ENCODE measurements at regions not wholly inside any gene's neighbourhood (a gene's known extent, or its start where the extent isn't known, plus 50 kb on each side); places are given as distances from the start of the nearest gene placed in this dataset.
"Not testable (repeated sequence)": the region's sequence is repeated elsewhere in the genome, so short reads cannot be mapped to it uniquely, and the experiment has no call there.

DNA sequence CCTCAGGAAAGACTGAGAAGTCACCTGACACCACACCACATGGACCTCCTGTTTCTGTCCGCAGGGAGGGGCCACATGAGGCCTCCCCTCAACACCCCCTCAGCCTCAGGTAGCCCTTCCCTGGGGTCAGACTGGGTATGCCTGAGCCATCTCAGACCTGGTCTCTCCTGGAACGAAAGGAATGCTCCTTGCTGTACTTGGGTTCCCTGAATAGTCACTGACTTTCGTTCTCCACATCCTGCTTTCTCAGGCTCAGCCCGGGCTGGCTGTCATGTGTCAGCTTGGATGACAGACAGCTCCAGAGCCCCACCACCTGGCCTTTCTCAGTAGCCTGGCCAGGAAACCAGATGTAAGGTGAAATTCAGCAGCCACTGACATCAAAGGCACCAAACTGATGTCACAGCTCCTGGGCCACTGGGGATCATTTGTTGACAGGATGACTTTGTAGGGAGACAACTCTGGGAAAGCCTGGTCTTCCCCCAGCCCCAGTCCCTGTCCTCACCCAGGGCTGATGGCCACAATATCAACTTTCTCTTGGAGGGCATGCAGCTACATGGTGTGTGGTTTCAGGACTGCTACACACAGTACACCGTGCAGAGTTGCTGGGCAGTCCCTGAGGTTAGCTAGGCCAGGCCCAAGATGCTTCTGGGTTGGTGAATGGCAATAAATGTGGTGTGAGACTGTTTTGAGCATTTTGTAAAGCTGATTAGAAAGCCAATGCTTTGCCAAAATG is 141.4 kb upstream of the MRPS22 start:
- no peak for DNase-seq

DNA sequence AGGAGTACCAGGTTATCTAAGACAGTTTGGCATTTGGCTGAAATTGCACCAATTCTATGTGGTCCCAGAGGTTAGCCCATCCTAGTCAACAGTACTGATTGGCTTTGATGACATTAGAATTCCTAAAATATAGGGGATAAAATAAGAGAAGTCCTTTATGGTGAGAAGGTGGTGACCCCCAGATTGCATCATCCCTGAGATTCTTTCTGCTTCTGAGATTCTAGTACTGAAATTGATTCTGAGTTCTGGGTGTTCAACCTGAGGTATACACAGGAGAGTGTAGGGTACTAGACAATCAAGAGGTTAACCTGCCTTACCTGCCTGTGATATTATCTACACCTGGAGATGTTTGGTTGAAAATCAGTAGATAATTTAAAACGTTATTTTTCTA is 140.9 kb upstream of the MRPS22 start:
- DNase-seq, result no peak

DNA sequence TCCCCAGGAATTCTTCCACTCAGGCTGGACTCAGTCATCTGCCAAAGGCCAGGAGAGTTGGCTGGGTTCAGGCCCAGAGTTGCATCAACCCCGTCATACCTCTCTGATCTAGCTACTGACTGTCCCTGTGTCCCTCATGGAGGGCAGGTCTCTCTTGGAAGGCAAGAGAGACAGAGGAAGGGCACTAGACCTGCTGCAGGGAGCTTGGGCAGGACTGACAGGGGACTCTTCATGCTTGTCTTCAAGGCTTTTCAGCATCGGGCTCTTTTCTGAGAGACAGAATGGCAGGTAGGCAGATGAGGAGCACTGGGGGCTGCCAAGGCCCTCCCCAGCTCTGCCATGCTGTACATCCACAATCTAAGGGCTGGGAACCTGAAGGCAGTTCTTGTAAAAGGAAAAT is 140.1 kb upstream of the MRPS22 start:
- DNase-seq, result no peak

DNA sequence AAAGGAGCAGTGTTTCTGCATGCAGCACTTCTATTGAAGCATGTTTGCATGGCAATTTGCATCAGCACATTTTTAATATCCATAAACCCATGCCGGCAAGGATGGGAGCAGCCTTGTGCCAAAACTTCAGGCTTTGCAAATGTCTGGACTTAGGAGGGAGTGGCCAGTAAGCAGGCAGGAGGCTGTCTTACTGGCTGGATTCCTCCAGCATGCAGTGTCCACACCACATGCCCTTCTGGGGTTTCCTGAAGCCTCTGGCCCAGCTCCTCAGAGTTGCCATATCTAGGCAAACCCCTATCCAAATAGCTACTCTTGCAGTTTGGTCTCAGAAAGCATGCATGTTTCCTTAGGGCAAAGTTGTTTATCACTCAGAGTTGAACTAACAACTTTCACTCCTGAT is 139.1 kb upstream of the MRPS22 start:
- no peak for DNase-seq

DNA sequence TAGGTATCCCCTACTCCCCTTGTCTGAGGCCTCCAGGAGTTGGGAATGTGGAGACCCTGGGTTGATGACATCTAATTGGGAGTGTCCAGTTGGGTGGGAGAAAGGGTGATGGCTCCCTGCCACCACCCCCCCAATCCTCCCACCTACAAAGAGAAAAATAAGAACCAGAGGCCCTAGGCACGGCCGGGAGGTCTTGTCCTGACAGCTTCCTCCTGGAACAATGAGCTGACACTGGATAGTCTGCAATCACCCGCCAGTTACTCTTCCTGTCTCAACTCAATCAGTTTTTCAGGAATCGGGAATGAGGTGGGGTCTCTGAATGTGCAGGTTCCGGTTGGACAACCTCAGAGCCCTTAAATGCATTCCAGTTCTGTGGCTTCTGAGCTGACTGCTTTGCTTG is 129.9 kb upstream of the MRPS22 start:
- no peak for DNase-seq

DNA sequence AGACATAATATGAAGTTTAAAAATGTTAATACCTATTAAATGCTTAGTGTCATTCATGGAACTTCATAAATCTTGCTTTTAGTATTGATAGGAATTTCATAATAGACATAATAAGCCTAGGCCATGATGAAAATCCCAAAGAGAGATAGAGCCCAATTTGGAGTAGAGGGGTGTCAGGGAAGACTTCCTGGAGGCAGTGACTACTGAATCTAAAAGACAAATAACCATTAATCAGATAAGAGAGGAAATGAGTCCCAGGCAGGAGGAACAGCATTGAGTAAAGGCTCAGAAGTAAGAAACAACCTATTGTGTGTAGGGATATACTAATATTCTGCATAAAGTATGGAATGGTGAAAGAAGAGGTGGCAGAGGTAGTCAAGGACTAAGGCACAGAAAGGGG is 126.9 kb upstream of the MRPS22 start:
- DNase-seq, result no peak

DNA sequence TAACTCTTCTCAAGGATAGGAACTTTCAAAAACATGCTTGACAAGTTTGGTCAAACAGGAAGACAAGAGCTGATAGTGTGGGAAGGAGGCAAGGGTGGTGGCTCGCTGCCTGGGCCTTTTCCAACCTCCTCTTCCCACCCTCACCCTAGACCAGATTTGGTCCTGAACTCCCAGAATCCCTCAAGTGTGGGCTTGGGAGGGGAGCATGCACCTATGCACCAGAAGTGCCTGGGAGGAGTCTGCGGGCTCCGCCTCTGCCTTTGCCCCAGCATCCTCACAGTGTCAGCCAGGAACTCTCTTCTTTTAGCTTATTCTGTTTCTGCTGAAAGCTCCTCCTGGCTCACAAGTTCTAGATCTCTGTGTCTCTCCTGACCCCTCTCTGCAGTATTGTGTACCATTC is 126.2 kb upstream of the MRPS22 start:
- no peak for DNase-seq

DNA sequence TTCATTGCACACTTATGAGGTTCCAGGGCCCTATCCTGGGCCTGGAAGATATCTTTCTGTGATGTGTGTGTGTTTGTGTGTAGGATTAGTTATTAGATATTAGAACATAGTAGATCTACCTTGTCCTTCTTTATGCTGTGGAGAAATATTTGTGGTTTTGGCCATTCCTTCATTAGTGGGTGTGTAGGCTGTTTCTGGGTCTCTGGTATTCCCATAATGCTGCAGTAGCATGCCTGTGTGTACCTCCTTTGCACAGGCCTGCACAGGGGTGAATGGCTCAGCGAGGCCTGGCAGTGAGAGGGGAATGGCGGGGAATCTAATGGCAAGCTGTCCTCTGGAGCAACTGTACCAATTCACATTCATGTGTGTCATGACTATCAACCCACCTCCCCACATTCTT is 125.8 kb upstream of the MRPS22 start:
- no peak for DNase-seq

DNA sequence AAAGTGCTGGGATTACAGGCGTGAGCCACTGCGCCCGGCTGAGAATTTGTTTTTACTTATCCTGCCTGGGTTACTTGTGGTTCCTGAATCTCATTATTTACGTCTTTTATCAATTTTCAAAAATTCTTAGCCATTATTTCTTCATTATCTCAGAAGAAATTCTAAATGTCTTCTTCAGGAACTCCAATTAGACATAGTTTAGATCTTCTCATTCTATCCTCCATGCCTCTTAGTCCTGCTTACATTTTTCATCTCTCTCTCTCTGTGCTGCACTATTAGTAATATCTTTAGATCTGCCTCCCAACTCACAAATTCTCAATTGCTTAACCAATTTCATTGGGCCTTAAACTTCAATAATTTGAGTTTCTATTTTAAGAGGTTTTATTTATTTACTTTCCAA is 124.4 kb upstream of the MRPS22 start:
- DNase-seq, result no peak

DNA sequence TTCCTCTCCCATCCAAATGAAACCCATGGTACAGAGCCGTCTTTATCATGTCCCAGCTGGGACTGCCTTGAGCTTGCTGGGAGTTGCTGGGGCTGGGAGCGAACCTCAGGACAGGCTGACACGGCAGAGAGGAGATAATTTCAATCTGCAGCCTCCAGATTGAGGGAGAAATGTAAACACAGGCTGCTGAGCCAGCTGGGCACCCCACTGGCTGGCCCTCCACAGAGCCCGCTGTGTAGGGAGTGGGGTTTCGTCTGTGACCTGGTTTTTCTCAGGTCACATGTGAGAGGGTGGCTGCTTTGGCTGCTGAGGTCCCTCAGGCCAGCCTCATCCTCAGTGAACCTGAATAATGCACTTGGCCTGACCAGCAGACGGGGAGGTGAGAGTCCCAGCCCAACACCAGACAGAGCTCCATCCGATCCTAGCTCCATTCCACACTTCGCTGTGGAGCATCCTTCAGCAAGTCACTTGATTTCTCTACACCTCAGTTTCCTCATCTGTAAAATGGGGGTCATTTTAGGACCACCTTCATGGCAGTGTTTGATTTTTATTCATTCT is 121.6 kb upstream of the MRPS22 start:
- no peak for DNase-seq

DNA sequence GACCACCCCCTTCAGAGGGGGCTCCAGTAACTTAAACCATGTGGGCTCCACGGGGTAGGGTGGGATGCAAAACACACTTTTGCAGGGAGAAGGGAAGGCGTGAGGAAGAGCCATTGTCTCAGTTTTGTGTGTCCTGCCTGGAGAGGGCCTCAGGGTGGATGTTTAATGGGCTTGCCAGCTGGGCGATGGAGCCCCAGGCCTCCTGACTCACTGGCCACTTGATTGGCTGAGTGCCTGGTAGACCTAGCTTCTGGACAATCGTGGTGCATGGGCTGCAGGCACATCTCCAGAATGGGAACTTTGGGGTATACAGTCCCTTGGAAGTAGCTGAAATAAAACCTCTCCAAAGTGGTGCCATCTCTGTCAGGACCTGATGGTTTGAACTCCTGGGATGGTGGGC is 118.3 kb upstream of the MRPS22 start:
- no peak for DNase-seq

DNA sequence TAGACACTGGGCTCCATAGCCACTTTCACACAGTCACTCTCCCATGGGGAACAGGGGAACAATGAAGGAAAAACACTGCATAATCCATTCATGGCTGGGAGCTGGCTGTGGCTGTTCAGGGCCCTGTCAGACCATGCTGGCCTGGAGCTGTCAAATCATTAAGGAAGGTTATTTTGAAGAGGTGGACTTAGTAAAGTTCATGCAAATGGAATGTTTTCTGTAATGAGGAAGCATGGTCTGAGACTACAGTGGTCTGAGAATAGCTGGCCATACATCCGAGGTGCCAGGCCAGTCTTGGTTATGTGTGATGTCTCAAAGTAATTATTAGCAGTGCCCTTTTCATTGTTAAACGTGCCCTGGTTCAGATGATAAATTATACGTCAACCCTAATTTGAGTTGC is 117.1 kb upstream of the MRPS22 start:
- no peak for DNase-seq

DNA sequence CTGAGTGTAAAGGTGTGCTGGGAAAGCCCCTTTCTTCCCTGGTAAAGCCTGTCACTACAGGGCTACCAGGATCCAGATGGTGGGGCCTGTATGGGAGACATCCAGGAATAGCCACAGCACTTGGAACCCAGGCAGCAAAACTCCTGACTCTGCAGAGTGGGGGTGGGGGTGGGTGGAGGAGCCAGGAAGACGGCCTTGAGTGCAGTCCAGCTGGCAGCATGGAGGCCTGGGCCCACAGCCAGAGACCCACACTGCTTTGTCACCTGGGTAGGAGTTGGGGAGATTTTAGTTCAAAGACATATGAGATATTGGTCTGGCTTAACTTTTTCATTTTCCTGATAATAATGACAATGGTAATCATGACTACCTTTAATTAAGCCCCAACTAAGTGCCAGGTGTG is 116.7 kb upstream of the MRPS22 start:
- DNase-seq, result no peak

DNA sequence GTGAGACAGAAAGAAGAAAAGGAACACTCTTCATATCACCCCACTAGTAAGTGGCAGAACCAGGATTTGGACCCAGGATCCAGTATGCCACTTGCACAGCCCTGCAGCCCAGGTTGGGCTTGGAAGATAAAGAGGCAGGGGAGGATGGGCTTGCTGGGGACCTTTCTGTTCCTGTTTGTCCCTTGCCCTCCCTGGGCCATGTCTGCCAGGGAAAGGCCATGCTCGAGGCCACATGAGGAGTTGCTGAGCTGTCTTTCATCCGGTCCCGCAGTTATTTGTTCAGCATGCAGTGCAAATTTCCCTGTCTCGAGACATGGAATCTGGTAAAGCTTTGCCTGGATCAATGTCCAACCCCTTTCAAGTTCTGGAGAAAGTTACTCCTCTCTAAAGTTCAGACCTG is 116.0 kb upstream of the MRPS22 start:
- DNase-seq, result no peak

DNA sequence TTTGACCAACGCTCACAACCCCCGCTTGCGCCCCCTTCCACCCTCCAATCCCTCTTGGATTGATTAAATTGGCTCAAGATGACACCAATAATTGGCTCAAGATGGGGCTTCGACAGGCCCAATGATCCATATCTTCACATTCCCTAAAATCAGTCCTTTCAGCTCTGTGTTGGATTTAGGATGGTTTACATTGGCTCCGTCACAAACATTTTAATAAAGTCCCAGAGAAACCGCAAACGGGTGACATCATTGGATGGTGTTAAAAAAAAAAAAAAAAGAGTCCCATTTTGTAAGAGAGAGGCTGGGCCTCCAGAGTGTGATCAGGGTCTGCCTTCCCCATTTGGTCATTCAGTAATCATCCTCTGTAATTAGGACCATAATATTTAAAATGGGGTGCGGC is 113.4 kb upstream of the MRPS22 start:
- no peak for DNase-seq

DNA sequence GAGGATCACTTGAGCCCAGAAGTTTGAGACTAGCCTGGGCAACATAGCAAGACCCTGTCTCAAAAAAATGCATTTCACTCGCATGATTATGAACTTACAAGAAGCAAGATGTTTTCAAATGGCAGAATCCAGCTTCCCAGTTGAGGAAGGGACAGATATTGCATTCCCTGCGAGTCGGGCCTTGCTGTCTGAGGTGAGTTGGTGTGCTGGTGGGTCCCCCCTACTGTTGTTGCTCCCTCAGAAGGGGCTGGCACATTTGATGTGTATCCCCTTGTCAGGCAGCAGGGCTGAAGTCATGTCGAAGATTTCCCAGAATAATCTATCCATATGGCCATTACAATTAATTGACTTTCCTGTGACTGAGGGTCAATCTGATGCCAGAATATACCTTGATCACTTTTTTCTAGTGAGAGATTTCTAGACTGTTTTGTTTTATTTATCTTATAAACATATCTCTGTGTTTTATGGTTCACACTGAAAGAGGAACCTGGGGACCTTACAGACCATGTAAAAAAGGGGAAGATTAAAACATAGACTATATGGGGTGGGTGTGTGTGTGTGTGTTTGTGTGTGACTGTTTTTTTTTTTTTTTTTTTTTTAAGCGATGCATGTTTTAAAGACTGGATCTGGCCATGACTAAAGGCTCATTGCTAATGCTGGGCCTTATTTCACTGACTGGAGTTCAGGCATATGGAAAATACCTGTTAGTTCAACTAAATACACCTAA is 112.1 kb upstream of the MRPS22 start:
- no peak for DNase-seq

DNA sequence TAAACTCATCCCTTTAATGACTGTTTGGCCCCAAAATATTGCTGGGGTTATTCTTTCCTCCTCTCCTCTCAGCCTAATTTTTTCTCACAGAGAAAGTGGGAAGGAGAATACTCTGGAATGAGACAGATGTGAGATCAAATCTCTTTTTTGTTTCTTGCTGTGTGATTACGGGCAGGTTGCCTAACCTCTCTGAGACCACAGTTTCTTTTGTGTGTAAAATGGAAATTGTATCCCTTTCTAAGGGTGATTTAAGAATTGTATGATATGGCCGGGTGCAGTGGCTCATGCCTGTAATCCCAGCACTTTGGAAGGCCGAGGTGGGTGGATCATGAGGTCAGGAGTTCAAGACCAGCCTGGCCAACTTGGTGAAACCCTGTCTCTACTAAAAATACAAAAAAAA is 111.5 kb upstream of the MRPS22 start:
- not testable (repeated sequence) for DNase-seq

DNA sequence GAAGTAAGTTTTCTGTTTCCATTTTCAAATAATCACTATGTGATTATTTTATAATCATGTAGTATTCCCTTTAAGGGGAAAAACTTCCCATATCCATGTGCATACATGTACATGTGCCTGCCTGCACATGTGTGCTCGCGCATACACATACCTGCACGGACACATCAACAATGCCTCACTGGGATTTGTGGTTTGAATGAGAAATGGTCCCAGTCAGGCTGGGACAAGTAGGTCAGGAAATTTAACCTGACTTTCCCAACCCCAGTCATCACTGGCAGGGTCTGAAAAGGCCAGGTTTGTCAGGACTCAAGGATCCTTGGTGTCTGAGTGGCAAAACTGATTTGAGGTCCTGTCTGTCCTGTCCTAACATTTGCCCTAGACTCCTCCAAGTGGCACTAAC is 109.3 kb upstream of the MRPS22 start:
- no peak for DNase-seq

DNA sequence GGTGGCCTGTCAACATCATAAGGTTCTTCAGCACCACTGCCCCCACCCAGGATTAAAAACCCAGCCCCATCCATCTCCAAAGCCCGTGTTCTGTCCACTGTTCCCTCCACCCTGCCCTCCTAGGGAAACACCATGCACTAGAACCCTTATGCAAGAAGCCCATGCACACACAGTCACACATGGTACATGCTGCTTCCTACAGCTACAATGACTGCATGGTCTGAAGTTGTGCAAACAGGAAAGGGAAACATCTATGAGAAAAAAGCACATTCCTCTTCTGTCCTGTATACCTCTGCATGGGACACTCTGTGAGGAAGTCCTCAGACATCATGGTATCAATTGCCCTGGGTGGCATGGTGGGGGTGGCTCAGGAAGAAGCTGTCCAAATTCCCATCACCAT is 108.6 kb upstream of the MRPS22 start:
- DNase-seq, result no peak

DNA sequence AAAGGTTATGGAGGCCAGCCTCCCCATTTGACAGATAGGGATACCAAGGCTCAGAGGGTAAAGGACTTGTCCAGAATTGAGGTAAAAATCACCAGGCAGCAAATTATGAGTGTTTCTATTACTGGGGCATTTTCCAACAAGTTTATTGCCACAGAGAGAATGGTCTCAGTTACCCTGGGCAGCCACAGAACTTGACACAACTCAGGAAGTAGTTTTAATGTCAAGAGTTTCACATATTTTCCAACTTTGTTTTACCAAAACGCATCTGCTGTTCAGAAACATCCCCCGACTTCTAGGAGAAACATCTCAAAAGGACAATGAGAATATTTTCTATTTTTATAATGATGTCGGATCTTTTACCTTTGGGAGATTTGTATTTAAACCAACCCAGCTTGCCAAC is 107.5 kb upstream of the MRPS22 start:
- DNase-seq, result no peak

DNA sequence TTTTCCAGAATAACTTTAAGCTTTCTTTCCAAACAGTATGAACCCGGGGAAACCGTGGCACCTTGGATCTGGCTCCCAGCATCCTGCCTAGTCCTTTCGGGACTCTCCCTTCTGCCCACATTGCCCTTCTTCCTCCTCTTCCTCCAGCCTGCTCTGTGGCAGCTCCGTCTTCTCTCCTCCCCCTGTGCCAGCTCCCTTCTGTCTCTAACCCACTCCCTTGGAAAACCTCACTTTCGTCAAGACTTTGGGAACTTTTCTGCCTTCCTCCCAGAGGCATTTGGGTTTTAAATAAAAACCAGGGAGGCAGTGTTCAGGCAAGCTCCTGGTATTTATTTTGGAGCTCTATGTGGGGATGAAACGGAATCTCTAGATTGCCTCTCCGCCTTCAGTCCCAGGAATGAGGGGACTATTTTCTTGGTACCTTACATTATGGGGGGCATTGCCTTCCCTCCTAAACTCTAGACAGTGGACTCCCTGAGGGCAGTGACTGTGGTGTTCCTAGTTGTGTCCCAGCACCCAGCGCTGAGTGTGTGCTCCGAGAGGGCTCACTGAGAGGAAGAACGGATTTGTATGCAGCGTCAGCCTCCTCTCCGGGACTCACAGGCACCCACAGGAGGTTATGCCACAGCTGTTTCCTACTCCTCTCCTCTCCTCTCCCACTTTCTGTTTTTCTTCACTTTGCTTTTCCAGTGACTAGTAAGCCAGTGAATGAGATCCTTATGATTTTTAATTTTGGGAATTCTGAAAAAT is 105.4 kb upstream of the MRPS22 start:
- no peak for DNase-seq

DNA sequence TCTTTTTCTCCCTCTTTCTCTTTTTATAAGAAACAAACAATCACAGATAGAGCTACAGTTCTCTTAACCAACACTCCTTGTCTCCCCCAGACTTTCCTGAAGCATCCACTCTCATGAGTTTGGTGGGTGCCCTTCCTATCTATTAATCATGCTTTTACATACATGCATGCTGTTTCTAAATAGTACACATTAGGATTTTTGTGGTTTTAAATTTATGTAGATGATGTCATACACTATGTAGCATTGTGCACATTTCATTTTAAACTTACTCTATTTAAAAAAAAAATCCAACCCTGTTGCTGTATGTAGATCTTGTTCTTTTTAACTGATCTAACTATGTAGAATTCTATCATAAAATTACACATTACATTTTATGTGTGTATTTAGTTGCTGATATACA is 104.3 kb upstream of the MRPS22 start:
- DNase-seq, result no peak

DNA sequence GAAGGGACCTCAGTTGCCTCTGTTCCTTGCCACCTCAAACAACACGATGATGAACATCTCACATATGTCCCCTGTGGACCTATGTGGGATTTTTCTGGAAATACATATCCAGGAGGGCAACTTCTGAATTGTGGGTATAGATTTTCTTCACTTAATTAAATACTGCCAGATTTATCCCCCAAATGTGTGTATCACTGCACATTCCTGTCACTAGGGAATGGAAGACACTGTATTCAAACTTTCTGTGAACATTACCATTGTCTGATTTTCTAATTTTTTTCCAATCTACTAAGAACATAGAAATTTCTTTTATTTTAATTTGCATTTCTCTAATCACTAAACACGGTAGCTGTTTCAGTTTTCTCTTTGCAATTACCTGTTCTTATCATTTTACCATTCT is 102.0 kb upstream of the MRPS22 start:
- DNase-seq, result no peak

DNA sequence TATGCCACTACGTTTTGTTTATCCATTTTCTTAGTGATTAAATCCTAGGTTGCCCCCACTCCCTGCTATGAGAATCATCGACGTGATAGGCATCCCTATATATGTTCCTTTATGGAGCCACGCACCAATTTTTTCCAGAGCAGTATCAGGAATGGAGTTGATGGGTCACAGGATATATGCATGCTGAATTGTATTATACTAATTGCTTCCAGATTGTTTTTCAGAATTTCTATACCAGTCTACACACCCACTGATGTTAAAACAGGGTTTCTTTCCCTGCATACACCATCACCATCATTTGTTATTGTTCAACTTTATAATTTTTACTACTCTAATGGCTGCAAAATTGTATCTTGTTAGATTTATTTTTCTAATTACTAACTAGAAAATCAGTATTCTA is 100.1 kb upstream of the MRPS22 start:
- no peak for DNase-seq

Measured in CD4-positive, alpha-beta T cell treated with Interferon gamma for 1 hour (primary cell).